Suppressor macrophage treated with lipopolysaccharide for 1 hour (primary cell): ENCODE measurements at regions not wholly inside any gene's neighbourhood (a gene's known extent, or its start where the extent isn't known, plus 50 kb on each side); places are given as distances from the start of the nearest gene placed in this dataset.

Experiments
- DNase-seq, 3 donors: peaks; one replicate each; pipeline ENCODE4 v3.0.0-alpha.2; 2020 to 2022

DNA sequence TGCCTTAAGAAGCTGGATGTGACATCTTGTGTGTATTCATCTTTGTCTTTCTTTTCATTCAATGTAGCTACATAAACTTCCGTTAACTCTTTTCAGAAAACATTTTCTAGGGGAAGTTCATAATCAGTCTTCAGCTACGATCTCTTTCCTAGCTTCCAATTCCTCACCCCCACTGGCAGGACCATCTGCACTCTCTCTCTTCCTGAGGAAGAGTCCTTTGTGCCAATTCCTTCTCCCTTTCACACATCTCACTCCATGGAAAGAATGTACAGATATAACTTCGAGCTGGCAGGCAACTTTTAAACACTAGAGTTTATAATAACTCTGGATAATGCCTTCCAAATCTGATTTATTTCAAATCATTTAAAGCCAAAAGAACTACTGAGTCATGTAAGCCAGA, 495.7 kb downstream of the GALC start:
- DNase-seq, result no peak

DNA sequence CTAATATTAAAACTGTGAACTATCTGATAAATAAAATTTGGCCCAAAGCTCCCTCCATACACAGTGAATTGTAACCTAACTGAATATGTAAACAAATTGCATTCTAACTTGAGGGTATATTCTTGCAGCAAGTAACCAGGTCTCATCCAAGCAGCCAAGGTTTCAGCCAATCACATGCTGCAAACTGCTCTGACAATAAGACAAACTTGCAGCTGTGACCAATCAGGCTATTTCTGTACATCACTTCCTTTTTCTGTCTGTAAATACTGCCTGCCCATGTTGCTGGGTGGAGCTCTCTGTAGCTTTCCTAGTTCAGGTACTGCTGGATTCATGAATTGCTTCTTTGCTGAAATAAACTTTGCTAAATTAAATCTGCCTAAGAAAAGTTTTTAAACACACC, 499.0 kb downstream of the GALC start:
- DNase-seq, result no peak

DNA sequence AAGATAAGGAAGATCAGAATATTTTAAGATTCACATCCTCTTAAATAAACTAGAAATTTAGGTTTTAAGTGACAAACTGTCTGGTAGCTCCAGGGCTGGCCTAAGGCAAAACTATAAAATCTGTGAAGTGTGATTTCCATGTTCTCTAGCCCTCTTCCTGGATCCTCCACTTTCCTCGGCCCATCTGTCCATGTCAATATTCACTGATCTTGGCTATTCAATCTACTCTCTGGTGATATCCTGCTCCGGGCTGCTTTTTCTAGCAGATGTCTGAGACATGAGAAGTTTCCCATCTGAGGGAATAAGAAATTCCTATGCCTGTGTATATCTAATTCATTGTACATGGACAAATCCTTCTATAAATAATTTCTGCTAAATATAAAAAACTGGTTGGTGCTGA, 500.4 kb downstream of the GALC start:
- no peak for DNase-seq

DNA sequence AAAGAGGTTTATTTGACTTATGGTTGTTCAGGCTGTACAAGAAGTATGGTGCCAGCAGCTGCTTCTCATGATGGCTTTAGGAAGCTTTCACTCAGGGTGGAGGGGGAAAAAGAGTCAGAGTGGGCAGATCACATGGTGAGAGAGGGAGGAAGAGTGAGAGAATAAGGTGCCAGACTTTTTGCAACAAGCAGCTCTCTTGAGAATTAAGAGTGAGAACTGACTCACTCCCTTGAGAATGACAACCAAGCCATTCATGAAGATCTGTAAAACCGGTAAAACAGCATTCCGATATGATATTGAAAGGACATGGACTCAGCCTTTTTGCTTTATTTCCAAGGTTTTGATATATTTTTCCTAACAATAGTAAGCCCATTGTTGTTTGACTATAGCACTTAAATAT, 501.2 kb downstream of the GALC start:
- no peak for DNase-seq

DNA sequence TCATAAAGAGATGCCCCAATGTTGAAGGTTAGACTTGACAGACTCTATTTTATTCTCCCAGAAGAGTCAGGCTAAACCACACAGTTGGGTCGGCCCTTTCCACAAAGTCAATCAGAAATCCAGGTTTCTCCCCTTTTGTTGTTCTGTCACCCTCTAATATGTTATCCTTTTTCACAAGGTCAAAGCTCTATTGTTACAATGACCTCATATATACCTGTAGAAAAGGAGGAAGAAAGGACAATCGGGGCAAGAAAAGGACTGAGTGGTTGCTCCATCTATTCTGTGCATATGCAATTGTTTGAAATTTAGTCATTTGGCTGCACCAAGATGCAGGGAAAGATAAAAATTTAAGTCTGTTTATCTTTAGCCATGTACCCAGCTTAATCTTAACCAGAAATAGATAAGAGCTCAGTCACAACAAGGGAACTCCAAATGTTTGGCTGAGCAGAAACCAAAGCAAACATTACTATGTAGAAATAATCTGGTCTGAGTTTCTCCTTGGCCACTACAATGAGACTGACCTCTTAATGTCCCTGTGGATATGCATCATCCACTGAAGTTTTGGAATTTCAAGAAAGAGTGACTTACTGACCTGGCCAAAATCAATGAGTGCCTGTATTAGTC, 503.7 kb downstream of the GALC start:
- no peak for DNase-seq

DNA sequence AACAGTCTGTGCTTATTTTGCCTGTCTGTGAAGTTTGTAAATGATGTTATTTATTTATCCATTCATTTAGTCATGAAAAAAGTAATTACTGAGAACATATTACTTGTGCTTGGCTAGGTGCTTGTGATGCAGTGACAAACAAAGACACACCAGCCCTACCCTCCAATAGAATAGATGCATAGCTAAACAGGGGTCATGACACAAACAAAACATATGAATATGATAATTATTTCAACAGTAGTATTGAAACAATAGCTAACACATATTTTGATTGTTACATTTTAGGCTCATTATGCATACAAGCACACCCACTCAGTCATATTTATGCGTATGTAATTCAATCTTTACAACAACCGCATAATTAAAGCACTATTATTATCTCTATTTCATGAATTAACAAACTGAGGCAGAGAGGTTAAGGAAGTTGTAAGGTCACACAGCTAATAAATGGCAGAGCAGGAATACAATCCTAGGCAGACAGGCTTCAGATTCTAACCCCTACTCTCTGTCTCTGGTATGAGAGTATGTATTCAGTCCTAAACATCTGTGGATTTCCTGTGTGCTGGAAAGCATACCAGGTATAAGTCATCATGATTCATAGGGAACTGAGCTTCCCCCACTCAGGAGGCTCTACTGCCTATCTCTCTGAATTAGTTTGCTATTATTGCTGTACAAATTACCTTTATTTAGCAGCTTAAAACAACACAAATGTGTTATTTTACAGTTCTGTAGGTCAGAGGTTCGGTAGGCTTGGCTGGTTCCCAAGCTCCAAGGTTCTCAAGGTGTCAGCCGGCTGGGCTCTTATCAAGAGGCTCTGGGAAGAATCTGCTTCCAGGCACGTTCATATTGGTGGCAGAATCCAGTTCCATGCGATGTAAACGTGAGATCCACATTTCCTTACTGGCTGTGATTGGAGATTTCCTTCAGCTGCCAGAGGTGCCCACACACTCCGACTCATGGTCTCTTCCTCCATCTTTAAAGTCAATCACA, 509.4 kb downstream of the GALC start:
- no peak for DNase-seq

DNA sequence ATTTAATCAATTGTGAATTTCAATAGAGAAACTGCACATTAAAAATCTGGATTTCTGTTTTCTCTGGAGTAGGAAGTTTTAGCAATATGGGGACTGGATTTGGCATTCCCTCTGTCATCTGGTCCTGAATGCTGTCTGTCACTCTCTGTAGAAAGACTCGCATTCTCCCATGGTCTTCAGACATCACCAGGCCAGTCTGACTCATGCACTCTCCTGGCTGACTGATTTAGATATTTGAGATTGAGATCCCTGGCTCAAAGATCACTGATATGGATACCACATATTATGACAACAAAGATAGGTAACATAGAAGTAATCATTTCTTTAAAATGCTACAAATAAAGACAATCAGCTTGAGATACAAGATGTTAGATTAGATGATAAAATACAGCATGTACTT, 524.5 kb downstream of the GALC start:
- no peak for DNase-seq

DNA sequence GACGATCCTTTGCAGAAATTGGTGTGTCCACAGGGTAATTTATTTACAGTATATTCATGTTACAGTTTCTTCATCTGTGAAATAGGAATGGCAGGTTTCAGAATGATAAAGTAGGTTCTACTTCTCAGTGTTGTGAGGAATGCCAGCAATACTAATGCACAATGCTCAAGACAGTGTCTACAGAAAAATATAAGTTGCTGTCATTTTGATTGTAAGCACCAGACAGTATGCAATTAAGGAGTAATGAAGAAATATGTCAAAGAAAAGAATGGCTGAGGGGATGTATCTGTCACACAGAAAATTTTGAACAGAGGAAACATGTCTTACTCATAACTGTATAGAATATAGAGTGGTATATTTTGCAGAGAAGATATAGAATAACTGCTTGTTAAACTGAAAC, 525.4 kb downstream of the GALC start:
- no peak for DNase-seq

DNA sequence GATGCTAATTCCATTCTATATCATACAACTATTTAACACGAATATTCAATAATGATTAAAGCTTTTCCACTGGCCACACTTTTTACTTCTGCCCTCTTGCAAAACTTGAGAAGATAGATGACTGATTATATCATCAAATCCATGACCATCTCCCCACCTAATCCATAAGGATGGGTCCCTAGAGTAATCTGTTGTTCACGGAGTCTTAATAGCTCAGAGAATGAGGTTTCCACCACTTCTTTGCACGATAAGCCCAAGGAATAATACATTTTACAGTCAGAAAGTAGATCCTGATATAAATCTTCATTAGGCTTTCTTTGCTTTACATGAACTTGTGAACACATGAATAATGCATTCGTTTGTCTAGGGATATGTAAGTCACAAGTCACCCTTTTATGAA, 527.2 kb downstream of the GALC start:
- no peak for DNase-seq

DNA sequence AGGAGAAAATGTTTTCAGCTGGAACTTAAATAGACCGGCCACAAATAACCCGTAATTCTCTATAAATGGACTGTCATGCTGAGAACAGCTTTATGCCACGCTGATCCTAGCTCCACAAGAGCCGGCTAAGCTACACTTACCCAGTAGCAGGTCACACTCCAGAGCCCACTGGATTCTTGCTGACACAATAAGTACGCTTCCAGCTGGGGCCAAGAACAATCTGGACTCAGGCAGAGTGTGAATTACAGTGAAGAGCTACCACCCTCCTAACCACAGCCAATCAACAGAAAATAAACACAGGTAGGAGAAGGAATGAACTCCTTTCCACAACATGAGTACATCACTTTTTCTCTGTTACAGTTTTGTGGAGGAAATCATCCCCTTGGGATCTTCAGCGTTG, 531.3 kb downstream of the GALC start:
- no peak for DNase-seq

DNA sequence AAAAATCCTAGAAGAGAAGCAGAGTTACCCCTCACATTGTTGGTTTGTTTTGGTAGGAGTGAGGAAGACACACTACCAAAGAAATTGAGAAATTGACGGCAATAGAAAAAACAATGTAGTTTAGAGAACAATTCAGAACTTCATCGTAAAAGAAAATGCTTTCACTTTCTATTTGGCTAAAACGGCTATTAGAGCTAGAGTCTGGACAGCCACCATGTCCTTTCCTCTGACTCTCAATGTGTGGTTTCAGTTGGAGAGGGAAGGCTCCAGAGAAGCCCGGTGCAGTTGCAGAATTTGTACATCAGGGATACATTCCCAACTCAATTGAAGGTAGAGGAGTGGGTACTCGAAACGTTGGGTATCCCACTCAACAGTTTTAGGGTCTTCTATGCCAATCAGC, 535.3 kb downstream of the GALC start:
- no peak for DNase-seq

DNA sequence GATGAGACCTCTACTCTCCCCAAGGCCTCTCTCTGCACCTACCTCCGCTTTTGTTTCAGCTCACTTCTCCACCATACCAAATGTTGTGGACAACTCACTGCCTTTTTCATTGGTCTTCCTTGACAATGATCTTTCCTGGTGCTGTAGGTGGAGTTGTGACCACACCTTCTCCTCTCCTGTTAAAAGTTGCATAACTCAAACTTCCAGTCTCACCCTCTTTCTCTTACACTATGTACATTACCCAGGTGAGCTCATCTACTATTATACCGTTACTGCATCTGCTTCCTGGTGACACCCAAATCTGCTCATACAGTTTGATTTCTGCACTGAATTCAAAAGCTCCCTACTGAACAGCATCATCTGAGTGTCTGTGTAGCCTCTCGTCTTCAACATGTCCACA, 542.8 kb downstream of the GALC start:
- no peak for DNase-seq

DNA sequence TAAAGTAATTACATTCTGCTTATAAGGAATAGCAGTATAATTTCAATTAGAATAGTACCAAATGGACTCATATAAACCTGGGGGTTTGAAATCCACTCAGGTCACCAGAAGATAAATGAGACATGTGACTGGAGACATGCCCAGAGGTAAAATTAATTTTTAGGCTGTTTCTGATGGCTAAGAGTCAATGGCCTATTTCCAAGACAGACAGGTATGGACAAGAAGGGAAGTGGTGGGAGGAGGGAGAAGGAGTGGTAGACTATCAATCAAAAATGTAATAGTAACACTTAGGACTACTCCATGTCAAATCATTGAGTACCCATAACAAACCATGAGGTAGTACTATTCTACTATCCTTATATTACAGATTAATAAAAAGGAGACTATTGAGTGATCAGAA, 544.0 kb downstream of the GALC start:
- DNase-seq, result no peak

DNA sequence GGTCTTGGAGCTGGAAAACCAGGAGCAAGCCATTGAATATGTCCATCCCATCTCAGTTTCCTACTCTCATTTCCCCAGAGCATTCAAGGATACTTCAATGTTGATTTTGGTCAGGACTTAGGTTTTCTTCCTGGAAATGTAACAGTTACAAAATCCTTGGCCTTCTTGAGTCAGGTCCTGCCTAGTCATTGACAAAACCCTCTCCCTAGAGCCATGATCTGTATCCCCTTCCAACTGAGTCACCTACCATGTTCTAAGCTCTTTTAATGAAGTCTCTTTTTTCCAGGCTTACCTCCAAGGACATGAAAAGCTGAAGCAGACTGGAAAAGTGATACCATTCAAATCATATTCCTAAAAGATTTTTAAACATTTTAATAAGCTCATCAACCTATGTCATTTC, 549.2 kb downstream of the GALC start:
- DNase-seq, result no peak

DNA sequence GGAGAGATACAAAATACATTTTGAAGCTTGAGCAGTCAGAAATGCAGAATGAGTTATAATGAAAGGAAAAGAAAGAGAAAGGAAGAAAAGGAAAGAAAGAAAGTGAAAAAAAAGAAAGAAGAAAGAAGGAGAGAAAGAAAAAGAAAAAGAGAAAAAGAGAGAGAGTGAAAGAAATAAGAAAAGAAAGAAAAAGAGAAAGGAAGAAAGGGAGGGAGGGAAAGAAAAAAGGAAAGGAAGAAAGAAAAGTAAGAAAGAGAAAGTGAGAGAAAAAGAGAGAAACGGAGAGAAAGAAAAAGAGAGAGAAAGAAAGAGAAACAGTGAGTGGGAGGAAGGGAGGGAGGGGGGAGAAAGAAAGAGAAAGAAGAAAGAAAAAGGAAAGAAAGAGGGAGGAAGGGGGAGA, 549.9 kb downstream of the GALC start:
- no peak for DNase-seq

DNA sequence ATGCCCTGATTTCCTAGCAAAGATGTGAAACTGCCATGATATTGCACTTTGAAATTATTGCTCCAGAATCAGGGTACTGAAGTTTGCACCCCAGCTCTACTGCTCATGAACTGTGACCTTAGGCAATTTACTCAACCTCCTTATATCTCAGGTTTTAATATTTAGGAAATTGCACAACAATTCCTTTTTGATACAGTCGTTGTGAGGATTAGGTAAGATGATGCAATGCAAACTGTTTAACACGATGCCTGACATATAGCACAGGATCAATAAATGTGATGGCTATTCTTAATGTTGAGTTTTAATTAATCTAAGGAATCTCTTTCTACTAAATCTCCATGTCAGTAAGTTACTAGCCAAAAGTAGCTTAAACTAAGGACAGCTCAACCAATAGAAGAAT, 555.8 kb downstream of the GALC start:
- no peak for DNase-seq

DNA sequence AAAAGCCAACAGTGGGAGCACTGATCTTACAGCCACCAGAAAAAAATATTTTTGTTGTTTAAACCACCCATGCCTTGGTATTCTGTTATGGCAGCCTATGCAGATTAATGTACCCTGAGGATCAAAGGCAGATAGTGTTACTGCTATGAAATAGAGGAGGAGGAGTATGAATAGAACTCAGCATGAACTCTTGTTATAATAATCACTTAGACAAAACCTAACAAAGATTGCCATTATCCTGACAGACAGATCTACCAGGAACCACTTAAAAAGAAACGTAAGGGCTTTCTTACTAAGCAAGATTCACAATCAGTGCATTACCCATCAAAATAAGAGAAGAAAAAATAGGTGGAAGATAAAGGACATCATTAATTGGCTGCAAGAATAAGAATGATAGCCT, 558.3 kb downstream of the GALC start:
- no peak for DNase-seq

DNA sequence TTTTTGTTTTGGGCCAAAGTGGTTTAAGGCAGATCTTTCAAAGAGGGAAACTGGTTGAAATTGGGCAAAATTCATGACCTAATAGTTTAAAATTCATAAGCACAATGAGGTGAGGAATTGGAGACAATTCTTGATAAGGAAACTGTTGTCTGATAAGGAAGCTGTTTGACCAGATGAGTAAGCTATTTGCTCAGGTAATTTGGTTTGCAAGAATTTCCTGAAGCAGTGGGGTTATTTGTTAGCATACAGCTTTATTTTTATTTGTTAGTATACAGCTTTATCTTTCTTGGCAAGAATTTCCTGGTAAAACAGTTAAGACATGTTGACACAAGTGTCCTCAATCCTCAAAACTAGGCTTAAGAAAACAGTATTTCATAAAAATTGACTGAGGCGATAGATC, 559.0 kb downstream of the GALC start:
- no peak for DNase-seq

DNA sequence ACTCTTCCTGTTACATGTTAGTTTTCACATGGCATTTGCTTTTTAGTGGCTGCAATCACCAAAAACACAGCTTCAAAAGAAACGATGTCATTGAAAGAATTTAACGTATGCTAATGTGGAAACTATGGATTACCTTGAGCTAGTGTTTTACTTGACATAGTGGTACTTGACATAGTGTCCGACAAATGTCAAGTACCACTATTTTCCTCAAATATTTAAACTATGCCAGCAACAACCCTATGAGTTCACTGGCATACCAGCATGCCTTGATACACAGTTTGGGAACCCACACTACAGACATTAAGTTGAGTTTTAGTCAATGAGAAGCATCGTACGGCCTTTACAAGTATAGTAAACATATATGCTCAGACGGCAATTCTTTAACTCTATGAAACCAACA, 560.3 kb downstream of the GALC start:
- no peak for DNase-seq

DNA sequence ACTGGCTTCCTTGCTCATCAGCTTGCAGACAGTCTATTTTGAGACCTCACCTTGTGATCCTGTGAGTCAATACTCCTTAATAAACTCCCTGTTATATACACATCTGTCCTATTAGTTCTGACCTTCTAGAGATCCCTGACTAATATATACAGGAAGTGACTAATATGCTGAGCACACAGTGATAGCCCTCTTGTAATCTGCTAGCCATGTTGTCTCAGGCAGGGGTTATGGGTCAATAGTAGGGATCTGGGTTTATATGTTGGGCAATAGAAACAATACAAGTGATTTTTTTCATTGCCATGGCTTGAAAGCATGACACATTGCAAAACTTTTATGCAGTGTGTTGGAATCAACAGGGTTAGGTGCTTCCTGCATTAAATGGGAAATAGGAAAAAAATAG, 562.2 kb downstream of the GALC start:
- DNase-seq, result no peak

DNA sequence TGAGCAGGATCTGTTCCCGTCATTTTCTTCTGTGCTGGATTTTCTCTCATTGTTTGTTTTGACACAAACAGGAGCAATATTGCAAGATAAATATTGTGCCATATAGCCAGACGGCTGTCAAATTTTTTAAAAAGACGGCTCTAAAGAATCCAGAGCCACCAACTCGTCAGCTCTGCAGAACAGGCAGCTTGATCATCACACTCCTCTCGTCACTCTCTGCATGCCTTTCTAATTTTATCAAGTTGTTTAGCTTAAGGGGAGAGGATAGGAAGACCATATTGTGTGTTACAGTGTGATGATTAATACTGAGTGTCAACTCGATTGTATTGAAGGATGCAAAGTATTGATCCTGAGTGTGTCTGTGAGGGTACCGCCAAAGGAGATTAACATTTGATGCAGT, 562.8 kb downstream of the GALC start:
- DNase-seq, result no peak

DNA sequence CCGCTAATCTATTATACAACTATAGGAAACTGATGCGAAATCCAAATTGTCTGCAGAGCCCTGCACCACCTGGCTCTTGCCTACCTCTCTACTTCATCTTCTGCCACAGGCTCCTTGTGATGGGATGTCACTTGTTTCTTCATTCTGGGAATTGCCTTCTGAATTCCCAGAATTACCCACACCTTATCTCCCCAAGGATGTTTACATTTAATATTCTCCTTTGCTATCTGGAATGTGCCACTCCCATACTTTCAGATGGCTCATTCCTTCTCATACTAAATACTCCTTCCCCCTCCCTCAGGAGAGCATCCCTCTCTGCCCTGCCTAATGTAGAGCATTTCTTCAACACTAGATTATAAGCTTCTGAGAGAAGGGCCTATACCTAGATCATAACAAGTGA, 573.1 kb downstream of the GALC start:
- no peak for DNase-seq

DNA sequence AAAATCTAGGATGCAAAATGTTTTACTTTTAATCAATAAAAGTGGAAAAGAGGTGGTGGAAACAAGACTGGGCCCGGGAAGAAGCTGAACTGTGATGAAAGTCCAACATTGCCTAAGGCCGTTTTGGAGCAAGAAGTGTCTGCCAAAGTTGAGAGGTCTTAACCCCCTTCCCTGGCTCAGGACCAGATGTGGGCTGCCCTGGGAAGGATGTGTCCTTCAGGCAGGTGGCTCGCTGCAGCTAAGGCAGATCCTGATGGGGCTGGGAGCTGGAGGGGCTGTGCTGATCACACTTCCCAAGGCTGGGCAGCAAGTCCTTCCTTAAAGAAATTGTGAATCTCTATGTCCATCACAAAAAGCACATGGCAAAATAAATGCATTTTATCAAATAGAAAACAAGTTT, 581.6 kb downstream of the GALC start:
- no peak for DNase-seq

DNA sequence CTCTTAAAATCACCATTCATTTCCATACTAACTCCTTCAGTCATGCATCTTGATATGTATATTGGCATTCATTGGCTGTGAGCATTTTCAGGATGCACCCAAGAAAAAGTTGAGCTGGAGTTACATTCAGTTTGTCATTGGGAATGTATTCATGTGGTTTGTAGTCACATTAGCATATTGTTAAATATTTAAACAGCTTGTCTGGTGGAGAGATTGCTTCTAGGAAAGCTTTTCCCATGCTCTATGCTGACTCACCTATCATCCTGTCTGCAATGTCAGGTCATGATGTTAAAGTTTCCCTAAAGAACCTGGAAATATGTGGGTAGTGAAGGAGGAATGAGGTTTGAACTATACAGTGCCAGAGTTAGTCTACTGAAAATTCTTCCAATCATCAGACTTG, 583.6 kb downstream of the GALC start:
- DNase-seq, result no peak

DNA sequence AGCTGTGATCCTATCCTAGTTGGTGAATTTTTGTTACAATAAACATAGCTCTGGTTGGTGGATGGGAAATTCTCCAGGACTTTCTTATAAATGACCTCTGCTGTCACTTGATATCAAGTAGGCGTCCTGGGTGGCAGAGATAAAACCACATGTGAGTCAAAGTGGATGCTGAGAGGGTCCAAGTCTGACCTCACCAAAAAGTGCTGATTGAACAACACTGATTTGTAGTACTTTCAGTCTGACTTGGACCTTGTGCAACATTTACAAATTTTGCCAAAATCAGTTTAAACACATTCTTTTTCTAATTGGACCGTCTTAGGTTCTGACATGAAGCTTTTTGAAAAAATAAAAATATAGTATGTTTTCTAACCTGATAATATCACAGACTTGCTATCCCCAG, 585.6 kb downstream of the GALC start:
- DNase-seq, result no peak
